HepG2 (cell line): ENCODE measurements at regions not wholly inside any gene's neighbourhood (a gene's known extent, or its start where the extent isn't known, plus 50 kb on each side); places are given as distances from the start of the nearest gene placed in this dataset.
A peak's percentile ranks its signal among the peaks of the same experiment; 100 is the strongest.

Experiments used
- ATAC-seq: fragments of 200-7000 bp; cut with Tn5 transposase; 3 replicates; pipeline ENCODE4 v1.9.1; 2020; ENCODE audit warnings: mild to moderate bottlenecking, moderate library complexity
- BruUV-seq: library from RNA; stranded (reverse); fragments of 400-500 nt; replicated peaks from 2 replicates; lab custom pipeline; 2021; lab: Mats Ljungman, UMichigan
- CTCF ChIA-PET: fragments of 300-600 bp; formaldehyde crosslinking; extraction: SDS; loops from one replicate; lab custom pipeline; 2021; ENCODE audit warnings: low total read pairs, inconsistent platforms, low intra/inter-chr PET ratio; lab: Yijun Ruan, JAX
- POLR2A ChIA-PET: fragments of 350-600 bp; sonication (Branson Sonifier 250); formaldehyde crosslinking; loops from one replicate; lab custom pipeline; 2020; ENCODE audit warnings: antibody characterized with exemption, inconsistent platforms; lab: Yijun Ruan, JAX
- DNase-seq: peaks from one replicate; pipeline ENCODE4 v3.0.0-alpha.2; 2015; ENCODE audit warnings: low spot score
- FAIRE-seq: peaks from 3 replicates; lab custom pipeline; 2011; peaks lifted over from hg19 to GRCh38; lab: Jason Lieb, UNC
- H2AFZ ChIP-seq: one replicate; pipeline ENCODE4 v1.6.1; 2011; ENCODE audit warnings: low read length, inconsistent platforms
- H3K27ac ChIP-seq: fragments of 300-600 bp; 3 replicates; pipeline ENCODE4 v1.8.0; 2011; ENCODE audit warnings: mixed run types, mild to moderate bottlenecking, mixed read lengths, low read length, inconsistent platforms; ENCODE audit not compliant: insufficient read depth; ENCODE audit errors: extremely low read length
- H3K27me3 ChIP-seq, 2 experiments: fragments of 200-600 bp in 1 of 2; 2 replicates in 1 of 2; 3 replicates in 1 of 2; pipeline versions ENCODE4 v1.6.0 to v1.8.0; 2011; ENCODE audit warnings: low read length in 2 of 2, mild to moderate bottlenecking in 2 of 2, moderate library complexity in 2 of 2, inconsistent platforms in 1 of 2; ENCODE audit not compliant: insufficient read depth in 2 of 2, control insufficient read depth in 1 of 2
- H3K36me3 ChIP-seq, 2 experiments: fragments of 200-600 bp in 1 of 2; replicated peaks in 1 of 2; 2 replicates in 1 of 2; 3 replicates in 1 of 2; pipeline versions ENCODE4 v1.5.1 to v1.8.0; 2011; ENCODE audit warnings: low read length in 2 of 2, inconsistent platforms in 1 of 2; ENCODE audit not compliant: insufficient read depth in 2 of 2, control insufficient read depth in 1 of 2
- H3K4me1 ChIP-seq: 2 replicates; pipeline ENCODE4 v1.5.1; 2012; ENCODE audit warnings: low read length, inconsistent platforms; ENCODE audit not compliant: insufficient read depth
- H3K4me2 ChIP-seq: 2 replicates; pipeline ENCODE4 v1.6.0; 2011; ENCODE audit warnings: low read depth, low read length, inconsistent platforms
- H3K4me3 ChIP-seq, 3 experiments: fragments of 200-600 bp in 1 of 3; sonication (generic), shearing (Covaris generic) in 1 of 3; replicated peaks in 1 of 3; 2 replicates each; pipeline ENCODE4 v1.5.1; 2011 to 2016; ENCODE audit warnings: low read length in 3 of 3, inconsistent platforms in 2 of 3, low read depth in 2 of 3, mild to moderate bottlenecking in 2 of 3, control low read depth in 1 of 3, mixed read lengths in 1 of 3; ENCODE audit not compliant: insufficient read depth in 1 of 3
- H3K79me2 ChIP-seq: one replicate; pipeline ENCODE4 v1.6.1; 2011; ENCODE audit warnings: low read length, inconsistent platforms; ENCODE audit not compliant: insufficient read depth
- H3K9ac ChIP-seq: 2 replicates; pipeline ENCODE4 v1.6.0; 2011; ENCODE audit warnings: mild to moderate bottlenecking, low read depth, low read length, inconsistent platforms; ENCODE audit not compliant: insufficient read depth
- H3K9me3 ChIP-seq: 2 replicates; pipeline ENCODE4 v1.5.1; 2012; ENCODE audit warnings: mild to moderate bottlenecking, low read length
- H4K20me1 ChIP-seq: 2 replicates; pipeline ENCODE4 v1.6.0; 2011; ENCODE audit warnings: inconsistent platforms, mild to moderate bottlenecking, low read length, moderate library complexity; ENCODE audit not compliant: insufficient read depth
- HMG20B ChIP-seq: conservative IDR thresholded peaks from 2 replicates; pipeline ENCODE4 v1.6.1; 2016; ENCODE audit warnings: missing genetic modification reagents, missing compliant biosample characterization
- MEIS1 ChIP-seq: sonication (generic); formaldehyde crosslinking; IDR thresholded peaks from 2 replicates; pipeline ENCODE4 v1.9.0; 2021; ENCODE audit warnings: mild to moderate bottlenecking, missing genetic modification reagents, moderate library complexity, borderline replicate concordance
- ZFP36 ChIP-seq: fragments of 150-350 bp; IDR thresholded peaks from 2 replicates; pipeline ENCODE4 v1.6.1; 2018; ENCODE audit warnings: borderline replicate concordance, low read length, low read depth; ENCODE audit not compliant: partially characterized antibody
- ZFX ChIP-seq: sonication (generic); formaldehyde crosslinking; IDR thresholded peaks from 2 replicates; pipeline ENCODE4 v1.4.0; 2020; ENCODE audit warnings: mild to moderate bottlenecking, low read depth, missing genetic modification reagents, moderate library complexity
- ZNF713 ChIP-seq: sonication (generic); formaldehyde crosslinking; IDR thresholded peaks from 2 replicates; pipeline ENCODE4 v1.4.0; 2020; ENCODE audit warnings: mild to moderate bottlenecking, missing genetic modification reagents
- in situ Hi-C: cut with HindIII; loops from 2 replicates; pipeline ENCODE4 v1.10.0; 2017; ENCODE audit warnings: low pct_unique_long_range_greater_than_20kb; ENCODE audit not compliant: extremely low pct_ligation_motif_present
- intact Hi-C: fragments of 100-400 bp; cut with micrococcal nuclease; formaldehyde crosslinking; loops from one replicate; pipeline ENCODE4 v1.10.0; 2022; ENCODE audit not compliant: unreplicated experiment

- H3K4me3 ChIP-seq: no peak overlapping the region
- ATAC-seq: no peak
- no peak overlapping the region for H3K4me2 ChIP-seq
- BruUV-seq: no TSS peak
- H2AFZ ChIP-seq: no peak overlapping the region
- TF ChIP-seq MEIS1 (CRISPR knock-in tag): no peak
- TF ChIP-seq ZFX (CRISPR knock-in tag): no peak
- no peak for TF ChIP-seq HMG20B (CRISPR knock-in tag)
- TF ChIP-seq ZFP36: peak; percentile 20
- ChIA-PET CTCF (no interaction called here), POLR2A (no interaction called here)
- no peak overlapping the region for H3K9ac ChIP-seq
- intact Hi-C loops: no loop called here
- no peak for DNase-seq
- peaks cover 36% of the 10 kb centered on the region for H3K9me3 ChIP-seq
- H3K27ac ChIP-seq: no peak overlapping the region
- H4K20me1 ChIP-seq: no peaks in the 10 kb centered on the region
- H3K79me2 ChIP-seq: no peaks in the 10 kb centered on the region
- no peaks in the 10 kb centered on the region for H3K27me3 ChIP-seq
- no peak for FAIRE-seq
- H3K36me3 ChIP-seq: no peaks in the 10 kb centered on the region
- in situ Hi-C loops: no loop called here
- no peaks in the 10 kb centered on the region for H3K4me1 ChIP-seq
These were observed 179.7 kb upstream of the LRP1B start for GRCh38 chr2:142310530-142310929.

DNA sequence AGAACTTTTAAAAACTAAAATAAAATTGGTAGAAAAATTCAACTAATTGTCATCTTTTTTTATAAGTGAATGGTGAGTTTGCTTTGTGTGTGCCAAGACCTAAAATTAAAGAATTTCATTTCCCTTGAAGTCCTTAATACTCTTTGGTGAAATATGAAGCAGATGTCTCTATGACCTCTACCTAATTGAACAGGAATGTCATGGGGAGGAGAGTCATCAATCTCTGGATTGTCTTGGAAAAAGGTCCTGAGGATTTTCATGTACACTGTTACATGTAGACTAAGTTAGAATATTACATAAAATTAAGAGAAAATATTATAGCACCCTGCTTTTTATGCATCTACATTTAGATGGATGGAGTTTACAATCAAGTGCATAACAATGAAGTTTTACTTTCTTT, 177.9 kb upstream of the LRP1B start:
- Histone ChIP-seq H3K4me1 (no peaks in the 10 kb centered on the region), H3K4me2 (no peak overlapping the region), H3K36me3 (no peaks in the 10 kb centered on the region), H3K4me3 (no peak overlapping the region), H3K9ac (no peak overlapping the region), H3K9me3 (peaks cover 36% of the 10 kb centered on the region), H2AFZ (no peak overlapping the region), H3K27ac (no peak overlapping the region), H3K27me3 (no peaks in the 10 kb centered on the region), H3K79me2 (no peaks in the 10 kb centered on the region), H4K20me1 (no peaks in the 10 kb centered on the region)
- ChIA-PET POLR2A (no interaction called here), CTCF (no interaction called here)
- no peak for TF ChIP-seq ZNF713 (CRISPR knock-in tag)
- DNase-seq (no peak), ATAC-seq (no peak), FAIRE-seq (no peak)
- no TSS peak for BruUV-seq
- in situ Hi-C loops: no loop called here
- intact Hi-C loops: no loop called here
